H1 (cell line): ENCODE measurements at regions not wholly inside any gene's neighbourhood (a gene's known extent, or its start where the extent isn't known, plus 50 kb on each side); places are given as distances from the start of the nearest gene placed in this dataset.

ENCODE experiments used
- CTCF ChIA-PET: fragments of 300-600 bp; sonication (Branson Sonifier 250); formaldehyde crosslinking; loops from one replicate; lab custom pipeline; 2021; ENCODE audit not compliant: partially characterized antibody; lab: Charles Lee
- POLR2A ChIA-PET: fragments of 300-600 bp; sonication (Branson Sonifier 250); formaldehyde crosslinking; loops from one replicate; lab custom pipeline; 2021; ENCODE audit warnings: inconsistent platforms; ENCODE audit not compliant: partially characterized antibody; lab: Charles Lee
- DNase-seq, 2 experiments: peaks; one replicate each; pipeline versions ENCODE4 v3.0.0 to v3.0.0-alpha.2; 2010 to 2022; ENCODE audit warnings: low spot score in 2 of 2, low read depth in 1 of 2, mixed read lengths in 1 of 2
- FAIRE-seq: peaks from 2 replicates; lab custom pipeline; 2011; peaks lifted over from hg19 to GRCh38; lab: Jason Lieb, UNC
- H2AFZ ChIP-seq: 2 replicates; pipeline ENCODE4 v1.8.1; 2012; ENCODE audit warnings: low read length, inconsistent platforms
- H2AK5ac ChIP-seq: 2 replicates; pipeline ENCODE4 v1.6.1; 2013; ENCODE audit warnings: low read depth, low read length
- H2BK120ac ChIP-seq: replicated peaks from 2 replicates; pipeline ENCODE3; 2013; ENCODE audit warnings: low read depth, low read length, inconsistent platforms
- H2BK12ac ChIP-seq: 2 replicates; pipeline ENCODE4 v1.6.1; 2013; ENCODE audit warnings: low read depth, low read length
- H2BK15ac ChIP-seq: 2 replicates; pipeline ENCODE4 v1.6.1; 2013; ENCODE audit warnings: low read length
- H2BK20ac ChIP-seq: 2 replicates; pipeline ENCODE4 v1.6.1; 2013; ENCODE audit warnings: low read length
- H2BK5ac ChIP-seq: 2 replicates; pipeline ENCODE4 v1.6.1; 2013; ENCODE audit warnings: low read depth, low read length
- H3K14ac ChIP-seq: 2 replicates; pipeline ENCODE4 v1.6.1; 2013; ENCODE audit warnings: inconsistent platforms; ENCODE audit not compliant: insufficient read length
- H3K18ac ChIP-seq: 2 replicates; pipeline ENCODE4 v1.6.1; 2013; ENCODE audit warnings: low read length; ENCODE audit errors: extremely low read depth
- H3K23ac ChIP-seq: 2 replicates; pipeline ENCODE4 v1.6.1; 2013; ENCODE audit warnings: inconsistent platforms; ENCODE audit not compliant: insufficient read length
- H3K23me2 ChIP-seq: 2 replicates; pipeline ENCODE4 v1.6.1; 2013; ENCODE audit warnings: low read depth, low read length
- H3K27ac ChIP-seq: 2 replicates; pipeline ENCODE4 v1.6.1; 2011; ENCODE audit warnings: low read depth, low read length, inconsistent platforms
- H3K27me3 ChIP-seq, 4 experiments: replicated peaks in 1 of 4; 1 replicate in 1 of 4; 2 replicates in 3 of 4; pipeline versions ENCODE4 v1.6.1 to v1.8.1; 2011 to 2013; ENCODE audit warnings: low read length in 3 of 4, mild to moderate bottlenecking in 3 of 4, inconsistent platforms in 2 of 4, mixed read lengths in 2 of 4, moderate library complexity in 1 of 4; ENCODE audit not compliant: control insufficient read depth in 3 of 4, insufficient read depth in 3 of 4; ENCODE audit errors: extremely low read depth in 1 of 4
- H3K36me3 ChIP-seq, 4 experiments: 2 replicates each; pipeline versions ENCODE4 v1.6.1 to v1.8.1; 2011 to 2013; ENCODE audit warnings: mild to moderate bottlenecking in 4 of 4, low read length in 3 of 4, moderate library complexity in 2 of 4, control low read depth in 1 of 4, inconsistent platforms in 1 of 4; ENCODE audit not compliant: insufficient read depth in 4 of 4, control insufficient read depth in 2 of 4
- H3K4ac ChIP-seq: replicated peaks from 2 replicates; pipeline ENCODE3; 2013; ENCODE audit warnings: low read length, low read depth, mixed read lengths, inconsistent platforms; ENCODE audit not compliant: insufficient read length
- H3K4me1 ChIP-seq, 4 experiments: replicated peaks in 1 of 4; 1 replicate in 1 of 4; 2 replicates in 3 of 4; pipeline versions ENCODE4 v1.6.1 to v1.8.1; 2011 to 2013; ENCODE audit warnings: low read length in 3 of 4, inconsistent platforms in 2 of 4, mixed read lengths in 1 of 4; ENCODE audit not compliant: insufficient read depth in 4 of 4, control insufficient read depth in 3 of 4
- H3K4me2 ChIP-seq, 2 experiments: 2 replicates each; pipeline versions ENCODE4 v1.6.1 to v1.8.1; 2011 to 2013; ENCODE audit warnings: low read depth in 2 of 2, low read length in 2 of 2, control low read depth in 1 of 2, inconsistent platforms in 1 of 2, mild to moderate bottlenecking in 1 of 2; ENCODE audit not compliant: insufficient read depth in 1 of 2
- H3K4me3 ChIP-seq, 4 experiments: fragments of 200-600, 300-600 bp in 1 of 4; sonication (generic), shearing (Covaris generic), sonication (Bioruptor Twin) in 1 of 4; 2 replicates each; pipeline versions ENCODE4 v1.5.1 to v1.8.1; 2011 to 2016; ENCODE audit warnings: low read length in 4 of 4, low read depth in 3 of 4, control low read depth in 2 of 4, inconsistent platforms in 2 of 4, mild to moderate bottlenecking in 2 of 4, mixed read lengths in 1 of 4, moderate library complexity in 1 of 4; ENCODE audit not compliant: insufficient read depth in 2 of 4; ENCODE audit errors: extremely low read depth in 1 of 4
- H3K56ac ChIP-seq: replicated peaks from 2 replicates; pipeline ENCODE3; 2013; ENCODE audit warnings: low read depth, mild to moderate bottlenecking, mixed read lengths, low read length, inconsistent platforms; ENCODE audit not compliant: insufficient read length
- H3K79me1 ChIP-seq: 2 replicates; pipeline ENCODE4 v1.6.1; 2013; ENCODE audit warnings: low read depth, low read length, control low read depth
- H3K79me2 ChIP-seq, 2 experiments: 2 replicates each; pipeline versions ENCODE4 v1.6.1 to v1.8.1; 2012 to 2013; ENCODE audit warnings: low read length in 2 of 2, mild to moderate bottlenecking in 2 of 2, inconsistent platforms in 1 of 2; ENCODE audit not compliant: insufficient read depth in 2 of 2, control insufficient read depth in 1 of 2
- H3K9ac ChIP-seq, 4 experiments: replicated peaks in 1 of 4; 1 replicate in 1 of 4; 2 replicates in 3 of 4; pipeline versions ENCODE4 v1.6.1 to v1.8.1; 2011 to 2013; ENCODE audit warnings: low read depth in 3 of 4, low read length in 3 of 4, control low read depth in 2 of 4, mild to moderate bottlenecking in 2 of 4, moderate library complexity in 2 of 4, inconsistent platforms in 1 of 4; ENCODE audit errors: extremely low read depth in 1 of 4
- H3K9me3 ChIP-seq, 2 experiments: 2 replicates each; pipeline versions ENCODE4 v1.6.1 to v1.8.1; 2012 to 2013; ENCODE audit warnings: mild to moderate bottlenecking in 2 of 2, moderate library complexity in 2 of 2, control low read depth in 1 of 2, inconsistent platforms in 1 of 2, low read depth in 1 of 2, low read length in 1 of 2, mixed read lengths in 1 of 2; ENCODE audit not compliant: insufficient read depth in 2 of 2
- H4K20me1 ChIP-seq, 2 experiments: replicated peaks in 1 of 2; 2 replicates each; pipeline versions ENCODE3 to v1.8.1; 2011 to 2013; ENCODE audit warnings: inconsistent platforms in 2 of 2, low read length in 2 of 2, mild to moderate bottlenecking in 1 of 2; ENCODE audit not compliant: insufficient read depth in 2 of 2, control insufficient read depth in 1 of 2
- H4K5ac ChIP-seq: 2 replicates; pipeline ENCODE4 v1.6.1; 2013; ENCODE audit warnings: low read length, low read depth, mixed read lengths, inconsistent platforms; ENCODE audit not compliant: insufficient read length
- H4K8ac ChIP-seq: 2 replicates; pipeline ENCODE4 v1.8.0; 2013; ENCODE audit warnings: mild to moderate bottlenecking, moderate library complexity, low read length, inconsistent platforms; ENCODE audit not compliant: insufficient read depth; ENCODE audit errors: extremely low read depth
- H4K91ac ChIP-seq: replicated peaks from 2 replicates; pipeline ENCODE3; 2013; ENCODE audit warnings: low read length, mixed read lengths, inconsistent platforms; ENCODE audit not compliant: insufficient read length
- SIX5 ChIP-seq: IDR thresholded peaks from 2 replicates; pipeline ENCODE4 v1.6.1; 2011; ENCODE audit warnings: mild to moderate bottlenecking, low read depth, low read length
- SP2 ChIP-seq: IDR thresholded peaks from 2 replicates; pipeline ENCODE4 v1.6.1; 2012; ENCODE audit warnings: mild to moderate bottlenecking, low read length, inconsistent platforms
- WGBS, 2 experiments: shearing (Covaris generic) in 1 of 2; methylation state at CpG; one replicate each; pipeline versions ENCODE4 v1.1.6 to v1.1.7; 2013 to 2015; ENCODE audit warnings: low lambda C conversion rate in 2 of 2, mixed read lengths in 2 of 2, inconsistent platforms in 1 of 2, low coverage in 1 of 2, missing lambda C conversion rate in 1 of 2; ENCODE audit not compliant: insufficient replicate concordance in 2 of 2, insufficient coverage in 1 of 2, insufficient read length in 1 of 2; ENCODE audit errors: extremely low coverage in 1 of 2, missing lambda C conversion rate in 1 of 2; 5-methylcytosine and 5-hydroxymethylcytosine counted together

GRCh38 chr4:58413849-58414248 lies 1303.7 kb upstream of the IGFBP7 start:
- no peak overlapping the region for H2BK5ac ChIP-seq
- WGBS, 2 experiments = 88% methylated on average over 1 of the region's 1 CpG; no CpG with 5 or more reads in 1 of the 2 experiments

More at GRCh38 chr4:58413849-58414248, 1303.7 kb upstream of the IGFBP7 start:
- no peak for DNase-seq
- Histone ChIP-seq H3K27me3 (no peaks in the 10 kb centered on the region), H4K5ac (no peak overlapping the region), H2BK120ac (no peak overlapping the region)
- no peak for TF ChIP-seq SP2
- no peak for TF ChIP-seq SIX5
- TF ChIP-seq, all 59 proteins: peak for 0
- Histone ChIP-seq H3K9me3 (no peaks in the 10 kb centered on the region), H4K20me1 (no peaks in the 10 kb centered on the region), H3K4me1 (no peaks in the 10 kb centered on the region), H2AFZ (no peak overlapping the region), H3K27ac (no peak overlapping the region), H3K4me3 (no peak overlapping the region), H3K23ac (no peak overlapping the region), H3K56ac (no peak overlapping the region), H2BK20ac (no peak overlapping the region), H3K14ac (no peak overlapping the region), H2AK5ac (no peak overlapping the region), H4K8ac (no peak overlapping the region), H3K23me2 (no peaks in the 10 kb centered on the region), H2BK15ac (no peak overlapping the region), H3K4me2 (no peak overlapping the region), H4K91ac (no peak overlapping the region), H3K79me2 (no peaks in the 10 kb centered on the region), H3K36me3 (no peaks in the 10 kb centered on the region), H3K4ac (no peak overlapping the region), H2BK12ac (no peak overlapping the region), H3K79me1 (no peaks in the 10 kb centered on the region), H3K9ac (no peak overlapping the region), H3K18ac (no peak overlapping the region)
- ChIA-PET POLR2A (no interaction called here), CTCF (no interaction called here)
- no peak for FAIRE-seq
